ENCODE measurements at regions not wholly inside any gene's neighbourhood (a gene's known extent, or its start where the extent isn't known, plus 50 kb on each side); places are given as distances from the start of the nearest gene placed in this dataset.

- no peak for TF ChIP-seq CTCF (IDR thresholded peaks at IDR 0.05)
- no peak for TF ChIP-seq EZH2 (IDR thresholded peaks at IDR 0.05; ENCODE audit: borderline replicate concordance, insufficient read depth, low read depth, low read length, poor library complexity, severe bottlenecking)
Observed at GRCh38 chr5:99099691-99100090, 170.9 kb upstream of the CHD1 start.

All from B cell (primary cell).